HG03280 (cell line): ENCODE measurements at regions not wholly inside any gene's neighbourhood (a gene's known extent, or its start where the extent isn't known, plus 50 kb on each side); places are given as distances from the start of the nearest gene placed in this dataset.

ENCODE experiments used
- ATAC-seq: cut with Tn5 transposase; IDR thresholded peaks from one replicate; pipeline ENCODE4 v1.9.1; 2021; ENCODE audit warnings: mild to moderate bottlenecking, moderate library complexity; ENCODE audit not compliant: unreplicated experiment

DNA sequence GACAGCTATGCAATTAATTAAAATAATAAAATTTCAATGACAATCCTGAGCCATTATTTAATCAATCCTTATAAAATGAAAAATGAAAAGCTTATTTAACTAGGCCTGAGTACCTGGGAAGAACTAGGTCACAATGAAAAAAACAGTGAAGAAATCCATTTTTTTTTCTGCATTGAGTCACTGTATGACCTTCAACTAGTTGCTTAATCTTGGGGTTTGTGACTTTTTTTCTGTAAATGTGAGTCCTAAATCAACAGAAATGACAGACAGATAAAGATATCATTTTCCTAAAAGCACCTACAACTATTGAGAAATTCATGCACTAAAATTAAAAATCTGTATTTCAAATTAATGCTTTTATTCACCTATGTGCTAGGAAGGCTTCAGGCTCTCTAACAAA is 96.8 kb downstream of the TMEM26 start:
- ATAC-seq = no peak

DNA sequence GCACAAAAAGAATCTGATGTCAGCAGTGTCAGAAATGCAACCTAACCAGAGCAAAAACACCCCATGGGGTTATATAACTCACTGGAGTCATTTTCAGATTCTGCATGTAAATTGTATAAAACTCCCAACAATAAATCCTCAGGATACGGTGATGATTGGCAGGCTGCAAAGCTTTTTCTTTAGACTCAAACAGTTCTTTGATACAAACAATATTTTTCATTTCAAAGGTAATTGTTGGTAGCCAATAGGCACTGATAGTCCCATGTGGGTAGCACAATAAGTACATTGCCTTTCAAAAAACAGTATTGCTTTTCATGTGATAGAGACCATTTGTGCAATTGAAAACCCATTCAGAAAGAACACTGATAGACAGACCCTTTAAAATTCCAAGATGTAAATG is 98.0 kb downstream of the TMEM26 start:
- ATAC-seq = no peak

DNA sequence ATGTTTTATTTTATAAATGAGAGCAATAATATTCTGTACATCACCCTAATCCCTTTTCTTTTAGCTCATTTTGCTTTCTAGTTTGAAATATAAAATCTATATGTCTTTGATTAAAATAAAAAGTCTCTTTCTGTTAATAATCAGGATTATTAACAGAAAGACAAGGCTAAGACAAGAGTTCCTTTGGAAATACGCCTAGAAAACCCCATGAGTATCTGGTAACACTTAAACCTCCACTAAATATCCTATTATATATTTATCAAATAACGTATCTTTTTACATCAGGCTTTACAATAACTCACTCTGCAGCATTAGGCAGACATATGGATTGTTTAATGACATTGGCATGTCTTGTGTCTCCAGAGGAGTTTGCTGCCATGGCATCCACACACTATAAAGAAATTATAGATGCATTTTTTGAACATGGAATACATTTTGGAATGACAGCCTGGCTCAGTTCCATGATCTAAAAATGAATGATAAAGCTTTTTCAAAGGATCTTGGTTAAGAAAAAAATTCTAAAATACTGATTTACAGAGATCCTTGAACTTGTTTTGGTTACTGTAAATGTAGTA is 98.7 kb downstream of the TMEM26 start:
- no peak for ATAC-seq

DNA sequence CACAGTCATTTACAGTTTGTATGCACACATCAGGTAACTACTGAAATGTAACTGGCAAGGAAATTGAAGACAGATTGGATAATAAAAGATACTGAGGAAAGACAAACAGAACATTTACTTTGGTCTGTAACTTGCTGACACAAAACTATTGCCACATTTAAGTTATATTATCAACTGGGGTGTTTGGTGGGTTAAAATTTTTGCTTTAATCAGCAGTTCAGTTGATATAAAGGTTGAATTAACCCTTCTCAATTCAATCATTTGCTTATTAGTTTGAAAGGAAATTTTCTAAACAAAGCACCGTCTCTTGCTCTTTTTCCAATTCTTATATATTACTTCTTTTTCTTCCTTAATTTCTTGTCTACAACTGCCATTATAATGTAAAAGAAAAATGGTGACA is 102.4 kb downstream of the TMEM26 start:
- no peak for ATAC-seq

DNA sequence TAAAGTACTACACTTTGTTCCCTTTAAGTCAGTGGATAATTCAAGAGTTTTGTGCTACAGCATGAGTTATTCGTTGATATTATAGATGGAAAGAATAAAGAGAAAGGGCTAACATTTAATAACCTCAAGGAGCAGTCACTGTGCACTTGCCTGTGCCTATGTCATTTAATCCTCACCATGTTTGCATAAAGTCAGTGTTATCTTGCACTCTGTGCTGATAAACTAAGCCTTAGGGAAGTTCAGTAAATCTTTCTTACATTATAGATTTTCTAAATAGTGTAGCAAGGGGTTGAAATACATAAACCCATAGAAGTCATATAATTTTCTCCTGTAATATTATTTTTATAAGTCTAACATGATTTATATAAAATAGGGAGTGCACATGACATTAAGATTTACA is 103.1 kb downstream of the TMEM26 start:
- ATAC-seq = no peak

DNA sequence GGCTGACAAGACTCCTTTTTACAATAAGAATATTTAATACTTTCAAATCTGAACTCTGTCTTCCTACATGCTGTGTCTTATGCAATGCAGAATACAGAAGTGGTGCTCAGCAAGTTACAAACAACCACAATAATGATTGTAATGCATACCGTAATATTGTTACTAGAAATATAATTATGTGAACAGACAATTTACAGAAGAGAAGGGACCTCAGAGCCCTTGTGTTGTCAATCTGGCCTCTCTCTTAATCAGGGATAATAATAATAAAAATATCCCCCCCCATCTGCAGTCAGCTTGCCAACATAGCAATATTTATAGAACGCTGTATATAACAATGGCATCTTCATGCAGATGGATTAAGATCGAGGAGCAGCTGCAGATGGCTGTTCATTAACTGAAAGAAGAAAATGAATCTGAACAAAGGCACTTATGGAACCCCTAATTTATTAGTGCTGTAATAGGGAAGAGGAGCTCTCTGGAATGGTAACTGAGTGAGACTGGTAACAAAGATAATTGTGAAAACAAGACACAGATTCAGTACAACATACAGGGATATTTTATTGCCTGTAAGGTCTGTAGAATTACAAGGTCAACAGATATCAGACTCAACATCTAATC is 106.3 kb downstream of the TMEM26 start:
- ATAC-seq = no peak

DNA sequence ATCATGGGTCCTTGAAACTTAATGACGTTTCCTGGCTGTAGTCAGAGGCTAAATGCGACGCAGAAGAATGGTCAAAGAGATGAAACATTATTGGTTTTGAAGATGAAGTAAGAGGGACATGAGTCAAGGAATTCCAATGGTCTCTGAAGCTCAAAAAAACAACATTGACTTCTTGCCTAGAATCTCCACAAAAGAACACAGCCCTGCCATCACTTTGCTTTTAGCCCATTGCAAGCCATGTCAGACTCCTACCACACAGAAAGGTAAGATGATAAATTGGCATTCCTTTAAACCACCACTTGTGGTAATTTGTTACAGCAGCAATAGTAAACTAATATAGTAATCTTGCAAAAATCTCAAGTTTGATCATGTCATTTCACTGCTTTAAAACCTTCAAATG is 109.4 kb downstream of the TMEM26 start:
- ATAC-seq = no peak

DNA sequence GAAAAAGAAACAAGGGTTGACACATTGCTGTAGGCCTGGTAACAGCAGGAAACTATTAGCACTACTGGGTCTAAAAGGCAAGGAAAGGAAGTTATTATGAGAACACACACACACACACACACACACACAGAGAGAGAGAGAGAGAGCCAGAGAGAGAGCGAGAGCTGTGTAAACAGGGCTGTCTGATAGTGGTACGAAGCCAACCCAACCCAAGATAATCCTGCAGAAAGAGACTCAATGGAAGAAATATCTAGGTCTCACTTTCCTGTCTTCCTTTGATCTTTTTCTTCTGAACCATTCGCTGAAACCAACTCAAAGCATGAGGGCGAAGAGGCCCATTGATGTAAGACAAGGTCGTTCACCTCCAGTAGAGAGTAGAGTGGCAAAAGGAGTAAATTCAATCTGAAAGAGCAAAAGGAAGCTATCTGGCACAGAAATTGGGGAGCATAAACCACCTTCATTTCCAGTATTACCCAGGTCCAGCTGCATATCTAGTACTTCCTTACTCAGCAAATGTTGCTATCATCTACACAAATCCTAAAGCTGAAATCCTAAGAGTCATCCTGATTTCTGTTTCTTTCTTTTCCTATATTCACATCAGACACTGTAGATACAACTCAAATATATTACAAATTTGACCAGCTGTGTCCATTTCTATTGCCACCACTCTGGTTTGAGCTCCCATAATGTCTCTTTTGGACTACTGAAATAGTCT is 110.2 kb downstream of the TMEM26 start:
- no peak for ATAC-seq

DNA sequence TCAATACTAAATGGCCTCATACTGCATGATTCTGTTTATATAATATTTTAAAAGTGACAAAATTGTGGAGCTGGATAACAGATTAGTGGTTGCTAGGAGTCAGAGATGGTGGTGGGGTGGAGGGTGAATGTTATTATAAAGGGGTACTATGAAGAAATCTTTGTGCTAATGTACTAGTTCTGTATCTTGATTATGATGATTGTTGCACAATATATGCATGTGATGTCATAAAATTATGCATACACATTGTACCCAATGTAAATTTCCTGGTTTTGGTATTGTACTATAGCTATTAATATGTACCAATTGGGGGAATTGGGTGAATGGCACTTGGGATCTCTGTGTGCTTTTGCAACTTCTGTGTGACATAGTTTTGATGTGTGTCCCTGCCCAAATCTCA is 112.2 kb downstream of the TMEM26 start:
- ATAC-seq = no peak

DNA sequence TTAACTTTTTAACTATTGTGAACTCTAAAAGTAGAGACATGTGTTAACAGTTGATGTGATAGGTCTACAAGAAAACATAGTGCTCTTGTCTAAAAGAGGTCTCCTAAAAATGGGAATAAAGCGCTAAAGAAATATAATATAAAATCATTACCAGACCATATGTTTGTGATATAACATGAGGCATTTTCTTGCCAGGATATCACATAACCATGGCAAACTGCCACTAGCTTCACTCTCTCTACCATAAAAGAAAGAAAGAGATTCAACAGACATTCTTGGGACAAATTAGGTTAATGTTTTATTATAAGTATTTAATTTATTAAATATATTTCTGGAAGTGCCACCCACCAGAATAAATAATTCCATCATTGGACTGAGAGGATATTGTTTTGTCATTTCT is 115.0 kb downstream of the TMEM26 start:
- ATAC-seq = no peak

DNA sequence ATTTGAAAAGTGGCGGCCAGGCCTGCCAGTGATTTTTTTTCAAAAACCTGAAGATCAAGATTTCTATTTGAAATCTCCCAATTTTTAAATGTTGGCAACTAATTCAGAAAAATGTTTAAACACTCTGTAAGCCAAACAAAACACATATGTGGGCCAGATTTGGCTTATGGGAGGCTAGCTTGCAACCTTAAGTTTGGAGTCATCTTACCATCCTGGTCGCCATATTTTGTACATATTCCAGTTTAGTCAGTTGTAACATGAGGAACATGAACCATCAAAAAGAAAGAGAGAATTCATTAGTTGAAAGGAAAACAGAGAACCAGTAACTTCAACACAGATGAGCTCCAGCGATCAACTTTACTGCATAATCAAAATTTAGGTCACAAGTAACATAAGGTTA is 115.4 kb downstream of the TMEM26 start:
- no peak for ATAC-seq

DNA sequence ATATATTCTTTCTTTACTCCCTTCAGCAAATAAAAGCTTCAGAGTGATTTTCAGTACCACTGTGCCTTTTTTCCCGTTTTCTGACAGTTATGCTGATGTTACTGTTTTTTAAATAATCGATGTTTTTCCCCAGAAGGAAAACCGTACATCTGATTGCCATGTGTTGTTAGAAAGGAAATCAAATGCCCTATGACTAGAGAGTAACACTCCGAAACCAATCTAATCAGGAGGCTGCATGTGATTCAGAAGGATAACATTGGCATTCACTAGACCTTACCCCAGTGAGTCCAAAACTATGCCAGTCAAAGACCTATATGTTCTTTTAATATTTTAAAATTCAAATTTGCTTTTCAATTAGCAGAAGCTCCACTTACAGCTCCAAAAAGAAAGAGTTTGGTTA is 116.3 kb downstream of the TMEM26 start:
- no peak for ATAC-seq

DNA sequence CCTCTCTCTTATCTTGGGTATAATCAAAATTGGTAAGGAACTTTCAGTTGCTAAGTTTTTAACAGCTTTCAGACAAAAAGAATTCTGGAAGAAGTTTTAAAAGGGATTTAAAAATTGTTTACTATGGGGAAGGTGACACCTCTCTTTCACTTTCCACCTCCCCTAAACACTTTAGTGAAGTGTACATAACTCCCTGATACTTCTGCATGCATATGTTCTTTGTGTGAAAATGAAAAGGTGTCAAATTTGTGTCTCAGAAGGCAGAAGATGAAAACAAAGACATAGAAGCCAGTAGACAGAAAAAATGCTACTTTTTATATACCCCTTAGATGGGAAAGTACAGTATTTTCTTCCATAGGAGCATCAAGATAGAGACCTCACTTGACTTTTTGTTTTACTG is 117.8 kb downstream of the TMEM26 start:
- no peak for ATAC-seq

DNA sequence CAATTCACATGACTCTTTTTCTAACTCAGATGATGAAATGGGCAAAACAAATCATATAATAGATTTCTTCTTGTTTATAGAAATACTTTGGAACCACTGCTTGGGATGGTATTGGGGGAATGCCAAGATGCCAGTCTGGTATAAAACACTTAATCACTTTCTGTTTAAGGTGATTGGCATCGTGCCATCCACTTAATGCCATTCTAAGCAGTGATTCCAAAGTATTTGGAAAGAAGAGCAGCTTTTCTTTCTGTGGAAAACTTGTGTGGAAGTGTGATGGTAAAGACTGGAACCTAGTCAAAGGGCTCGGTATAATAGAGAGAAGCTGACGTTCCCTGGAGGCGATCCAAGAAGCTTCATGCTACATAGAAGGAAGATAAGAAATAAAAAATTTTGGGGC is 120.6 kb downstream of the TMEM26 start:
- ATAC-seq = no peak

DNA sequence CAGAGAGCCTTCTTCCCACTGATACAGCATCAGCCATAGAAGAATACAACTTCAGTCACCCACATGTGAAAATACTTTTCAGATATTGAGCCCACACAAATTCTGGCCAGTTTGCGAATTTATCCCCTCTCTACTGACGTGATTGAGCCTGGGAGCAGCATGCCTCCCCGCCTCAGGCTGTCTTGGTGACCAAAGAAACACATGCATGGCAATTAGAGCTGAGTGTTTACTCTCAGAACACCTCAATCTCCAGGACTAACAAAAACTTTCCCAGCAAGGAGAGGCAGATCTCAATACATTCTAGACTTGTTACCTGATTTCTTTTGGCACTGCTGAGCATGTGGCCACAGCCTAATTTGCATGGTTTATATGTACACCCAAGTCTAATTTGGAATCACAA is 122.5 kb downstream of the TMEM26 start:
- no peak for ATAC-seq

DNA sequence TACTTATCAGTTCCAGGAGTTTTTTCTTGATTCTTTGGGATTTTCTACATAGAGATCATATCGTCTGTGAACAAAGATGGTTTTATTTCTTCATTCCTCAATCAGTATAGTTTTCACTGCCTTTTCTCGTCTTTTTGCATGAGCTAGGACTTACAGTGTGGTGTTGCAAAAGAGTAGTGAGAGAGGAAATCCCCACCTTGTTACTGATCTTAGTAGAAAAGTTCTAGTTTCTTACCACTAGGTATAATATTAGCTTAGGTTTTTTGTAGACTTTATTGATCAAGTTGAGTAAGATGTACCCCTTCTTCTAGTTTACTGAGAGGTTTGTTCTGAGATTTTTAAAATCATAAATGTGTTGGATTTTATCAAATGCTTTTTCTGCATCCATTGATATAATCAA is 123.3 kb downstream of the TMEM26 start:
- peak; percentile 93 for ATAC-seq

DNA sequence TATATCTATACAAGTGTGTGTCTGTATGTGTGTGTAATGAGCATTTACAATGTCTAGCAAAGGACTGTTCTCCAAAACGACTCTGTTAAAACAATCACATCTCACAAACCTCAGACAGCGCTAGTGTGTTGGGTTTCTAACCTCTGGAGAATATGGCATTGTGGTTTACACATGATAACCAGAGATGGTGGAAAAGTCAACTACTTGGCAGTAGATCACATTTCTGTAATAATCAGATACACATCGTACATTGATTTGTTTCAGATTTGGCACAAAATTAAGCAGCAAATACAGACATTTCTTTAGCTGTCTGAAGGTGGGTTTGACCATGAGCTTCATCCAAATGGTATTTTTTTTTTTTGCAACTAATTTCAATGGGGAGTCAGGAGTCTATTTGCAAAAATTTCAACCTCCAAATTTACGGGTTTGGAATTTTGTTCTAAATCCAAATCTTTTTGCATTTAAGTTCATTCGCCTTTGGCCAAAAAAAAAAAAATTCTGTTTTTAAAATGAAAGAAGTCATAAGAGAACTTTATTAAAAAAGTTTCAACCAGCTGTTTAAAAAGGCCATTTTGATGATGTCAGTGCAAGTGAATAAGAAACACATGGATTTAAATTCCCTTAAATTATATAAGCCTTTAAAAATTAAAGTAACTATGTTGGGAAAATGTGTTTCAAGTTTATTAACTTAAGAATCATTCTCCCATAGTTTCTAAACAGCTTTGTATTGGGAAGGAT is 127.8 kb downstream of the TMEM26 start:
- no peak for ATAC-seq

DNA sequence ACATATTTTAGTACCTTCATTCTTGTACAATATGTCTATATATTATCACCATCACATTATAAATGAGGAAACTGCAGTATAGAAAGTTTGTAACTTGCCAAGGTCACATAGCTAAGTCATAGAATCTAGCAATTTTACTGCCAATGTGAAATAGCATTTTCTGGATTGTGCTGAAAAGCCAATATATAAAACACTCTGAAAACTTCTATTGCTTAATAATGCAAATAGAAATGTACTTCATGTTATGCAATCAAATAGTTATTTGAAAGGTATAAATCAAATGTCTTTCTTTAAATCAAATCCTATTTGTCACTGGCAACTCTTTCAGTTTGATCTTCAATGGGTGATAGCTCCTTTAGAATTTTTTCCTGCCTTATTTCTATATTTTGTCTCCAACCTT is 129.5 kb downstream of the TMEM26 start:
- ATAC-seq = no peak

DNA sequence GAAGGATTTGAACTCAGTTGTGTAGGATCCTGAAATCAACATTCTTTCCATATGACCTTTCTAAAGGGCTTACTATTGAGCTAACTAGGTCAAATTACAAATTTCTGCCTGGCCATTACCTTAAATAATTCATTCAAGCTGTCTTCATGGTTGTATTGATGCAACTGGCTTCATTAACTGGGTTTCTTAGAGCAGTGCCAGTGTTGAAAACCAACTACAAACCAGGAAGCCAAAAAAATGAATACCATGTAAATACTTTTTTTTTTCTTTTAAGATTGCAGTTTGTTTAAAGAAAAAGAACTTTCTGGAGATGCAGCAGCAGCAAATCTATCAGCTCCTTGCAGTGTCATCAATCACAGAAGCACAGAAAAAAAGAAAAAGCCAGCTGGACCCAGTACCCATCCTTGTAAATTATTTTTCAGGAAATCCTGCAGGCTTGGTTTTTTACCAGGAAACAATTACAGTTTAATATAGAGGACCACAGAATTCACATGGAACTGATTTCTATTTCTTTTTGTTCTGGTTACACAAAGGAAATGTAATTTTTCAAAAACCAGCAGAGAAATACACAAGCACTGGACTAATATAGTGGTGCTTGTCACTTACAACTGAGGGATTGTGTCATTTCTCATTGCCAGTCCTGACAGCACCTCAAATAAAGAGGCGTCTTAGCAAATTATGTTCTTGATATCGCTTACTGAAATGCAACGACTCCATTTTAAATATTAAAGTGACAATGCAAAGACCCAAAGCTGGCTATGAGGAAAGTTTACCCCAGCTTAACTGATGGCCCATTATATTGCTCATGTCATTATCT is 131.9 kb downstream of the TMEM26 start:
- ATAC-seq = no peak

DNA sequence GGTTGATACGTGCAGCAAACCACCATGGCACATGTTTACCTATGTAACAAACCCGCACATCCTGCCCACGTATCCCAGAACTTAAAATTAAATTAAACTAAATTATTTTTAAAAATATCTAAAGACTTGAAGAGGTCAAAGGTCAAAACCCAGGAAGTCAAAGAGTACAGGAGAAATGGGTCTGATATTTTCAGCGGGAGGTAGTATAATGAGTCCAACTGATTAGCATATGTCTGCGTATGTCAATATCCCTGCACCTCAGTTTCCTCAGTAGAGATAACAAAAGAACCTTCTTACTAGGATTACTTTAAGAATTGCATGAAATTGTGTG is 133.0 kb downstream of the TMEM26 start:
- no peak for ATAC-seq
